Activated CD8-positive, alpha-beta memory T cell treated with anti-CD3 and anti-CD28 coated beads, Interleukin-2, amount 50 U/mL, for 4 hours (primary cell): ENCODE measurements at regions not wholly inside any gene's neighbourhood (a gene's known extent, or its start where the extent isn't known, plus 50 kb on each side); places are given as distances from the start of the nearest gene placed in this dataset.
"Not testable (repeated sequence)": the region's sequence is repeated elsewhere in the genome, so short reads cannot be mapped to it uniquely, and the experiment has no call there.

Source experiments
- DNase-seq: peaks from one replicate; pipeline ENCODE4 v3.0.0-alpha.2; 2020

- not testable (repeated sequence) for DNase-seq
These were observed 389.2 kb downstream of the SRGAP2C start for GRCh38 chr1:121573881-121574504.

DNA sequence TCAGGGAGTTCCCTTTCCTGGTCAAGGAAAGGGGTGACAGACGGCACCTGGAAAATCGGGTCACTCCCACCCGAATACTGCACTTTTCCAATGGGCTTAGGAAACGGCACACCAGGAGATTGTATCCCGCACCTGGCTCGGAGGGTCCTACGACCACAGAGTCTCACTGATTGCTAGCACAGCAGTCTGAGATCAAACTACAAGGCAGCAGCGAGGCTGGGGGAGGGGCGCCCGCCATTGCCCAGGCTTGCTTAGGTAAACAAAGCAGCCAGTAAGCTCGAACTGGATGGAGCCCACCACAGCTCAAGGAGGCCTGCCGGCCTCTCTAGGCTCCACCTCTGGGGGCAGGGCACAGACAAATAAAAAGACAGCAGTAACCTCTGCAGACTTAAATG, 389.7 kb downstream of the SRGAP2C start:
- not testable (repeated sequence) for DNase-seq

DNA sequence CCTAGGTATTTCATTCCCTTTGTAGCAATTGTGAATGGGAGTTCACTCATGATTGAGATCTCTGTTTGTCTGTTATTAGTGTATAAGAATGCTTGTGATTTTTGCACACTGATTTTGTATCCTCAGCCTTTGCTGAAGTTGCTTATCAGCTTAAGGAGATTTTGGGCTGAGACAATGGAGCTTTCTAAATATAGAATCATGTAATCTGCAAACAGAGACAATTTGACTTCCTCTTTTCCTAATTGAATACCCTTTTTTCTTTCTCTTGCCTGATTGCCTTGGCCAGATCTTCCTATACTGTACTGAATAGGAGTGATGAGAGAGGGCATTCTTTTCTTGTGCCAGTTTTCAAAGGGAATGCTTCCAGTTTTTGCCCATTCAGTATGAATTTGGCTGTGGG, 398.1 kb downstream of the SRGAP2C start:
- DNase-seq, result not testable (repeated sequence)

DNA sequence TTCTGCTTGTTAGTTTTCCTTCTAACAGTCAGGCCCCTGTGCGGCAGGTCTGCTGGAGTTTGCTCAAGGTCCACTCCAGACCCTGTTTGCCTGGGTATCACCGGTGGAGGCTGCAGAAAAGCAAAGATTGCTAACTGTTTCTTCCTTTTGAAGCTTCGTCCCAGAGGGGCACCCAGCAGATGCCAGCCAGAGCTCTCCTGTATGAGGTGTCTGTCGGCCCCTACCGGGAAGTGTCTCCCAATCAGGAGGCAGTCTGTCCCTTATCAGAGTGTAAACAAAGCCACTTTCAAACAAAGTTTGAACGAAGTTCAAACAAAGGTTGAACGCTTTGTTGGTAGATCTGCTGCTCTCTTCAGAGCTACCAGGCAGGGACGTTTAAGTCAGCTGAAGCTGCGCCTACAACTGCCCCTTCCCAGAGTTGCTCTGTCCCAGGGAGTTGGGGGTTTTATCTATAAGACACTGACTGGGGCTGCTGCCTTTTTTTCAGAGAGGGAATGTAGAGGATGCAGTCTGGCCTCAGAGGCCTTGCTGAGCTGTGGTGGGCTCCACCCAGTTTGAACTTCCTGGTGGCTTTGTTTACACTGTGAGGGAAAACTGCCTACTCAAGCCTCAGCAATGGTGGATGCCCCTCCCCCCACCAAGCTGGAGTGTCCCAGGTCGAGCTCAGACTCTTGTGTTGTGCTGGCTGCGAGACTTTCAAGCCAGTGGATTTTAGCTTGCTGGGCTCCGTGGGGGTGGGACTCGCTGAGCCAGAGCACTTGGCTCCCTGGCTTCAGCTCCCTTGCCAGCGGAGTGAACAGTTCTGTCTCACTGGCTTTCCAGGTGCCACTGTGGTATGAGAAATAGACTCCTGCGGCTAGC, 401.8 kb downstream of the SRGAP2C start:
- no peak for DNase-seq

- DNase-seq, result no peak
These were observed 402.4 kb downstream of the SRGAP2C start for GRCh38 chr1:121587230-121587569.

GRCh38 chr1:121587777-121588176, 403.0 kb downstream of the SRGAP2C start:
- DNase-seq, result no peak

DNA sequence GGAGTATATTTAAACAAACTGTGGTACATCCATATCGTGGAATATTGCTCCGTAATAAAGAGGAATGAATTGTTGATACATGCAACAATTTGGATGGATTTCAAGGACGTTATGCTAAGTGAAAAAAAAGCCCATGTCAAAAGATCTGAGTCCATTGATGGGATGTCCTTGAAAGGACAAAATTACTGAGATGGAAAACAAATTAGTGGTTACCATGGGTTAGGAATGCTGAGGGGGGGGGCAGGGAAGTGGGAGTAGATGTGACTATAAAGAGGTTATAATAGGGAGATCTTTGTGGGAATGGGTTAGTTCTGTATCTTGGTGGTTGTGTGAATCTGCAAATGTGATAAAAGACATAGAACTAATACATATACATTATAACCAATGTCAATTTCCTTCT, 409.3 kb downstream of the SRGAP2C start:
- no peak for DNase-seq

GRCh38 chr1:121595089-121595488, 410.3 kb downstream of the SRGAP2C start:
- no peak for DNase-seq

- not testable (repeated sequence) for DNase-seq
These were observed 420.2 kb downstream of the SRGAP2C start for GRCh38 chr1:121604843-121605444.

GRCh38 chr1:121607499-121607898, 422.7 kb downstream of the SRGAP2C start:
- not testable (repeated sequence) for DNase-seq
